GM19395 (cell line): ENCODE measurements at regions not wholly inside any gene's neighbourhood (a gene's known extent, or its start where the extent isn't known, plus 50 kb on each side); places are given as distances from the start of the nearest gene placed in this dataset.

Experiments
- ATAC-seq: cut with Tn5 transposase; IDR thresholded peaks from one replicate; pipeline ENCODE4 v1.9.1; 2021; ENCODE audit warnings: mild to moderate bottlenecking, moderate library complexity; ENCODE audit not compliant: unreplicated experiment

DNA sequence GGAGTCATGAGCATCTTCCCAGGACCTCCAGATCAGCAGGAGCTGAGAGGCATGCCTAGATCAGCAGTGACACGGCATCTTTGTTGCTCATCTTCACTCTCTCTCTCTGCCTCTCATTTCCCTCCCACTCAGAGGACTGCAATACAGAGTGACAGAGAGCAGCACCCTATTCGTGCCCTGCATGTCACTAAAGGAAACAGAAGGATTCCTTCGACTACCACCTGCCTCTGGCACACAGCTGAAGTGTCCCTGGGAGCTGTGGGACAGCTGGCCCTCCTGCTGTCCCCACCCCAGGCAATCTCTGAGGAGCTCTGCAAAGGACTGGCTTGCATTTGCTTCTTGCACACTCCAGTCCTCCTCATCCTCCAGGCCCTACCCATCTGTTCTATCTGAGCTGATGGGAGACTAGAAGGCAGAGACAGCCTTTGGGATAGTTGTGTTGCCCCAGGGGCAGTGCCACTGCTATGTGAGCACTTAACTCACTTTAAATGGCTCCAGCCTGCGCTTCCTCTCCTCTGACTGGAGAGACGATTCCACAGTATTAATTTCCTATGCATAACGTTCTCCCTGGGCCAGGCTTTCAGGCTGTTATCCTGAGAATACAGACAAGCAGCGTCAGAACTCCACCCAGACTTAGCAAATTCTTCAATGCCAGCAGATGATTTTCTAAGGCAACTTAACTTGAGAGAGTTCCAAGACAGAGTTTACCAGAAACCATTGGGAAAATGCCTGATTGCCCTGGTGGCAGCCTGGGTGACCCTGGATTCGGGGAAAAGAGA lies 167.6 kb upstream of the MAP1B start:
- no peak for ATAC-seq

DNA sequence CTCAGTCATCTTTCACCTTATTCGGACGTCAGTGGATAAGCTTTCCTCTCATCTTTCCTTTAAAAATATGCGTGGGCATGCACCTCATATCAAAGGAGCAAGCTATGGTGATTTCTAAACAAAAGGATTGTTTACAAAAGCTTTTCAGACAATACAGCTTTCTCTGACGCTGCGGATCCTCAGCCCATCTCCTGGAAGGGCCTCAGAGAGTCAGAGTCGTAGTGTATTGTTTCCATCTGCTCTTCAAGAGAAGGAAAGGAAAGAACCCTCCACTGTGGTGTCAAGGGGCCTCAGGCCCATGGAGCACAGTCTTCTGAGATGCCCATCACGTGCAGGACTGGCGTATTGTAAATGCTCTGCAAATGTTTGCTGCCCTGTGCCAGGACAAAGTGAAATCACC lies 163.4 kb upstream of the MAP1B start:
- no peak for ATAC-seq

DNA sequence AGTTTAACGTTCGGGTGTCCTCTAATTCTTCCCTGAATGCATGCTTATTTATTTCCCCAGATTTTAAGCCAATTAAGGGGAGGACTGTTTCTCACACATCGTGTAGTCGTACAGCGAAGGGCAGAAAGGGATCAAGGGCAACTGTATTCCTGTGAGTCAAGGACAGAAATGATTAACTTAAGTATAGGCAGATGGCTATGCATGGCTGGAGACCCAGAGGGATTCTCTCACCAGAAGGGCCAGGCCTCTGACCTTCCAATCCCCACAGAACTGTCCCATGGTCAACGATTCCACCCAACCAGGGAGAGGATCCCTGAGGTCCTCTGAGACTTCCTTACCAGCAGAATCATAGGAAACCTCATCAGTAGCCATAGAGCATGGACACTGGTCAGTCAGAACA lies 161.8 kb upstream of the MAP1B start:
- ATAC-seq = no peak

DNA sequence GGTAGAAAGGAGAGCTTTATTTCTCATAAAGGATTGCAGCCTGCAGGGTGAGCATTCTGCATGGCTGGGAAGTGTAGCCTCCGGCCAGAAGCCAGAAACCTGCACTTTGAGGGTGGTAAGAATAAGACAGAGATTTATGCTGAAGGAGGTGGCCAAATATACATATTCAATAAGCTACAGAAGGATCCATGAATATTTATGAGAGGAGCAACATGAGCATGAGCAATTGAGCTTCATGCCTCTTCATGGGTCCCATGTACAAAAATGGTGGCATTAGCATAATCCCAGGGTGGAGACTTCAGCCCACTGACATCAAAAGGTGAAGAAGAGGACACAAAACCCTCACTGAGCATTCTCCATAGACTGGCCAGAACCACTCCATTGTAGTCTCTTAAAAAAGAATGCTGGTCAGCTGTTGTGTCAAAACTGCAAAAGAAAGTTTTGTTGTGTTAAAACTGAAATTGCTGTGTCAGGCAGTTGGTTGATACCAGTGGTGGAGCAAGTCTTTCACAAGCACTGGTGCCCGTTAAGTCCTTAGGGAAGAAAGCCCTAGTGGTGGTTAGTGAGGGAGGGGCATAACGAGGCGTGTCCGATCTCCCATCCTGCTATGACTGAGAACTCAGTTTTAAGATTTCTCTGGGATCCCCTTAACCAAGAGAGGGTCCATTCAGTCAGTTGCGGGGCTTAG lies 160.8 kb upstream of the MAP1B start:
- ATAC-seq = no peak

DNA sequence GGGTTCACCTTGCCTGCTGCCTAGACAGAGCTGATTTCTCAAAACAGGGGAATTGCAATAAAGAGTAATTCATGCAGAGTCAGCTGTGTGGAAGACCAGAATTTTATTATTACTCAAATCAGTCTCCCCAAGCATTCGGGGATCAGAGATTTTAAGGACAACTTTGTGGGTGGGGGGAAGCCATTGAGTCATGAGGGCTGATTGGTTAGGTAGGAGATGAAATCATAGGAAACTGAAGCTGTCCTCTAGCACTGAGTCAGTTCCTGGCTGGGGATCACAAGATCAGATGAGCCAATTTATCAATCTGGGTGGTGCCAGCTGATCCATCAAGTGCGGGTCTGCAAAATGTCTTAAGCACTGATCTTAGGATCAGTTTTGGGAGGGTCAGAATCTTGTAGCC lies 159.1 kb upstream of the MAP1B start:
- no peak for ATAC-seq

DNA sequence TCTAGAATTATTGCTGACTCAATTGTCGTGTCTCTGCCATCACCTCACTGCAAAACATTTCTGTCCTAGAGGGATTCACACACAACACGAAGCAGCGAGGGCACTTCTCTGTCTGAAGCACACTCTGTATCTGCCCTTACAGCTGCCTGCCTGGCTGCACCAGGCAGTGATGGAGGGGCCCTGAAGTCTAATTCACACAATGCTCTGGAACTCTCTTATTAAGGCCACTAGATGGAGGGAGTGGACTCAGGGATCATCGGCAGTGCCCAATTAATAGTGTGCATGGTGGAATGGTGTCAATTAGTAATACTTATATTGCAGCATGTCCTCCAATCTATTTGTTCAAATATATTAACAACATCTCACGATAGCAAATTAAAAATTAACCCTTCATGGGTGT lies 157.5 kb upstream of the MAP1B start:
- no peak for ATAC-seq

DNA sequence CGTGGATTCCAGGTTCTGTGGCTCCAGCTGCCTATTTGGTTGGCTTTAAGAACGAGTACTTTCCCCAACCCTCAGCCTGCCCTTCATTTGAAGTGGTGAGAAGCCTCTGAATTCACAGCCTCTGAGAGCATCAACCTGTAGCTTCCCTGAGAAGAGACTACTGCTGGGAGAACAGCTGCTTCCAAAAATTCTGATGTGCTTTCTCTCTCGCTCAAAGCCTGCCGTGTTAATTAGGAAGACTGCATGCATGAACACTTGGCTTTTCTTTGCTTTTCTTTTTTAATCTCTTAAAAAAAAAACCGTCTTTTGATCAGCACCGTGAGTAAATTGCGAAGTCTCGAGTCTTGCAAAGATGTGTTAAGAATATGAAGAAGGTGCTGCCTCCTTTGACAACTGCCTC lies 153.4 kb upstream of the MAP1B start:
- no peak for ATAC-seq

DNA sequence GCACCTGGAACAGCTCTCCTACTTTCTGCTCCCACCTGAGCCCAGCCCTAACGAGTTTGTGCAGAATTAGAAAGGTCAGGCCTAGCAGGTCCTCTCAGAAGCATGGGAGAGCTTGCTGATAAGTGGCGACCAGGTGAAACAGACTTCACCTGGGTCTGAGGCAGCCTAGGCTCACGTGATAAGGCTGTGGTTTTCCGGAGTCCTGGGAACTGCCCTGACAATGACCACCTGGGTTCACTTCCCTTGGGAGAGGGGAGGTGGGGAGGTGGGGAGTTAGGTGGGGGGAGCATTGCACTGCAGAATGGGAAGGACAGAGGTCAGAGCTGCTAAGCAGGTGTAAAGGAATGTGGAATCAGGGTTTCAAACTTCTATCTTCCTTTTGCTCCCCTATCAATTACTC lies 152.9 kb upstream of the MAP1B start:
- no peak for ATAC-seq

DNA sequence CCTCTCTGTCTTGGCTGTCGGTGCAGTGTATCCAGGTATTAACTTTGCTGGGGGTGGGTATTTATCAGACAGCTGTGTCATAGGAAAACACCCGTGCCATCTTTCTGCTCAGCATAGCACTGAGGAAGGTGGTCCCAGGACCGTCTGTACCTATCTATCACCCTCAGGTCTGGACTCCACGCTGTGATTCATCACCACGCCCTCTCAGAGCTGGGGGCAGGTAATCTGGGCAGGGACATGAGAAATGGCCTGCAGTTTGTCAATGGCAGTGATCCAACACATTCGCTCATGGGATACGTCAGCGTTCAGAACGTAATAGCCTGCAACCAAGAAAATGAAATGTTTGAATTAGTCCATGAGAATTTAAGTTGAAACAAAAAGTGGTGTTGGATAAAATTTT lies 151.6 kb upstream of the MAP1B start:
- no peak for ATAC-seq

DNA sequence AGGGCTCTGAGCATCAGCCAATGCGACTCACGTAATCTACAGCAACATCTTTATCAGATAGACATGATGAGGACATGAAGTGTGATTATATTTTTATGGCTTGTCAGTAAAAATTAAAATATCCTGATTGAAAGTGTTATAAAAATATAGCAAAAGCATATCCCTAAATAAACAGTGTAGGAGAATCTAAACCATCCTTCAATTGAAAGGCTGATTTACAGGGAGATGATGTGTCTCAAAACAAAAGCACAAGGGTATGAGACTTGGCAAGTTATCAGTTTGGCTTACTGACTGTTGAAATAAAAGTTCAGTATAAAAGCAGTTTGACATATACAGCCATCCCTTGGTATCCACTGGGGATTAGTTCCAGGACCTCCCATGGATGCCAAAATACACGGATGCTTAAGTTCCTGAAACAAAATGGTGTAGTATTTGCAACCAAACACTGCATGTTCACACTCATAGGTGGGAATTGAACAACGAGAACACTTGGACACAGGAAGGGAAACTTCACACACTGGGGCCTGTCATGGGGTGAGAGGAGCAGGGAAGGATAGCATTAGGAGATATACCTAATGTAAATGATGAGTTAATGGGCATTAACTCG lies 149.9 kb upstream of the MAP1B start:
- ATAC-seq = no peak

DNA sequence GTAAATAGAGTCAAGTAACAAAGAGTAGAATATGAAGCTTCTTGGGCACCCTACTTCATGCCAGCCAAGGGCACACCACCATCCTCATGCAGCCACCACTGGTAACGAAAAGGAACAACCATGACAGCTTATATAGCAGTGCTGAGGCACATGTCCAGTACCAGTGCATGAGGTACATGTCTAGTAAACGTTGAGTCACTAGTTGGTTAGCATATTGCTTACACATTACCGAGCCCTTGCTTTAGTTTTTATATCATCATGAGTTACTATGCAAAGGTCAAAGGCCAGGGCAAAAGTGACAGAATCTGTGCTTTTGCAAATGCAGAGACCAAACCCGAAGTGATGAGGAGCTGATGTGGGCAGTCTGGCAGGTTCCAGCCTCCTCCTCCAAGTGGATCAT lies 147.1 kb upstream of the MAP1B start:
- ATAC-seq = no peak

DNA sequence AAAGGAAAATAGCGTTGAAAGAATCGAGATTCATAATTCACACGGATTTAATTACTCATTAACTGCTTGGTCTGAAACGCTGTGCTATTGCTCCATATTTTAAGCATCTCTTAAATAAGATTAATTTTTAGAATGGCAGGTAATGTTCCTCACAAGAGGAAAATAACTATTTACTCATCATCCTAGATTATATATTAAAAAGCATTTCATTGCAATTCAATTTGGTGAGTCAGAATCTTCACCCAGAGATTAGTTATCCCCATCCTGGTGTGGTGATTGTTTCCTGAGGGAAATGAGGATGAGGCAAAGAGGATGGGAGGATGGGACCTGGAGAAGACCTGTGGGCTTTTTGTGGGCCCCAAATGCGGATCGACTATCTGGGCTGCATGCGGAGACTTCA lies 145.5 kb upstream of the MAP1B start:
- no peak for ATAC-seq

DNA sequence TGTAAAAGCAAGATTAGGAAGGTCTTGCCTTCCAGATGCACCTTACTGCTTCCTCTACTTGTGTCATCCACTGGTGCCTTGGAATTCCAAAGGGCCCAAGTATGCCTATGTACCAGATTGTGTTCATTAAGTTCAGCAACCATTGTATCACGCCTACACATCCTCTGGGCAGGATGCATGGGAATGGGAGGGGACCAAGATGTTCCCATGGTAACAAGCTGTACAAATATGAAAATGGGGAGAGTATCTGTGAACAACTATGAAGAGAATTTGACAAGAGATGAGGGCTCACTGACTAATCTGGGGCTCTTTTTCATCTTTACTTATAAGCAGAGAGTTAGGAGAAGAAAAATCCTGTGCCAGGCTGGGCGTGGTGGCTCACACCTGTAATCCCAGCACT lies 137.8 kb upstream of the MAP1B start:
- ATAC-seq = no peak

DNA sequence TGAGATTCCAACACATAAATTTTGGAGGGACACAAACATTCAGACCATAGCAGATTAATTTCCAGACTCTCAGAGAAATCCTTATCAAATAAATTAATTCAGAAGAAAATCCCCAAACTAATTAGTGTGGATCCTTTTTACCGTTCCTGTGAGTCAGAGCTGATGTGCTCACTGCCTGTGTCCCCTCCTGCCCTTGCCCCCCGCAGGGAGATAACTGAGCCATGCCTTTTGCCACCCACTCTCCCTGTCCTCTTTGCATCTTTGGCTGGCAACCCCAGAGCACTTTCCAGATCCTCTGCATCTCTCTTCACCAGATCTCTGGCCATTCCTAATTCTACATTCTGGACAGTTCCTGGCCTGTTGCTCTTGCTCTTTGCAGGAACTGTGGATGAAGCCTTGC lies 135.4 kb upstream of the MAP1B start:
- ATAC-seq = no peak

DNA sequence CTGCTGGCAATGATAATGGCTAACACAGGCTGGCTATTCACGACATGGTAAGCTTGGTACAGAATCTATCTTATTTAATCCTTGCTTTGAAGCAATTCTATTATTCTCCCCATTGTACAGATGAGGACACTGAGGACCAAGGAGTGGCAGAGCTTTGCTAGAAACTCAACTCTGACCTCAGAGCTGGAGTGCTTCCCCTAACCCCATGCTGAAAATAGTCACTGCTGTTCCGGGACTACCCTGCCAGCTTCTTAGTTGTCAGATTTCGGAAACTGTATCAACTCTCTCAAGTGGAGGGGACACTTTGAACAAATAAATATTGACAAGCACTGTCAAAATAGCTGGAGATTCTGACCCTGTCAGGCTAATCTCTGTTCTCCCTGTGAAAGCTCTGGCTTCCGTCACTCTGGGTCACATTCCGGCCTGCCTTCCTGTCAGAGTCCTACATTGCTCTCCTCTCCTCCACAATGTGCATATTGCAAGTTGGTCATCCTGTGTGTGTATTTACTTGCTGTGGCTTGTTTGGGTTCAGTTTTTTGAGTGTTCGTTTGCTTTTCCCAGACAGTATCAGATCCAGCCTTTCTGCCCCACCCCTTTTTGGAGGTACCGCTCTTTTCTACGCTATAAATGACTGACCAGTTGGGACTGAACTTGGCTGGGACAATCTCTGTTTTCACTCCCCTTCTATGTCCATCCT lies 134.3 kb upstream of the MAP1B start:
- ATAC-seq = no peak

DNA sequence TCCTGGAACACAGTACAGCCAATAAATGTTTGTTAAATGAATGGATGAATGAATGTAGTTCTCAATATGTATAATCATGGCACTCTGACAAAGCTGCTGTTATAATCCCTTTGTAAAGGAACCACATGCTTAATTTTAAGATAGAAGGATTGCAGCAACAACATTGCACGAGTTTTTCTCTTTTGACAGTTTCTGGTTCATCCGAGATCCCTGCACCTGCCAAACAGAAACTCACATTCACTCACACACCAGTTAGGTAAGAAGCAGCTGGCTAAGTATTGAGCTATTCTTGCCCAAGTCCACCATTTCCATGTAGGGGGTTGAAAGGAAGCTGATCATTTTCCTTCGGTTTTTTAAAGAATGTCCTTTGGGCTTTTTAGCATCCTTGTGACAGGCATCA lies 133.7 kb upstream of the MAP1B start:
- no peak for ATAC-seq

DNA sequence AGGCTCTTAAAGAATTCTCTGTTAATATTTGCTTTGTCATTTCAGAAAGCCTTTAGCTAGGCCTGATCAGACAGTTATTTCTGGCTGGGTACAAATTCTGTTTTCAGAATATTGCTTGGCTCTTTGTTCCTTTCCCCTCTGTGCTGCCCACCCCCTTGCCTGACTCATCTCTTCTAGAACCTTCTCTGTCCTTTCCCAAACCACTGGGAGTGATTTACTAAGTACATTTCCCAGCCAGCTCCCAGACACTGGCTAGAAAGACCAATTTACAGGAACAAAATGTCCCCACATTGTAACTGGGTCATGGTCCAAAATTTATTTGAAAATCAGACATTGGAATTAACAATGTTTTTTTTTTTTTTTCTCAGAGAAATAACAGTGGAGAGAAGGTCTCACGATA lies 133.1 kb upstream of the MAP1B start:
- no peak for ATAC-seq

DNA sequence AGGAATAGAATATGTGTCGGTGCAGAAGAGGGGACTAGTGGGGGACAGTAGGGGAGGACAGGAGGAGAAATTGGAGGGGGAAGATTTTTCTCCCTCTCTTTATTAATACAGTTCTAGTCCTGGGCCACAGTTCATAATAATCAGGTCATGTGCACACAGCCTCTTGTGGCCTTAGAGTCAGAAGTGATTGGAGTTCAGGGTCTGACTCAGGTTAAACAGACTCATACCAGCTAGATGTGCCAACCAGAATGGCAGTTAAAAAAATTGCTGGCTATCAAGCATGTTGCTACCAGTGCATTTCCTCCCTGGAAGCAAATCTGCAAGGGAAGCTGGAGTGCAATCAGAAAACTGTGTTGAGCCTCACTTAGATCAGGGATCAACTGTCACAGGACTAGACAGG lies 132.7 kb upstream of the MAP1B start:
- ATAC-seq = no peak

DNA sequence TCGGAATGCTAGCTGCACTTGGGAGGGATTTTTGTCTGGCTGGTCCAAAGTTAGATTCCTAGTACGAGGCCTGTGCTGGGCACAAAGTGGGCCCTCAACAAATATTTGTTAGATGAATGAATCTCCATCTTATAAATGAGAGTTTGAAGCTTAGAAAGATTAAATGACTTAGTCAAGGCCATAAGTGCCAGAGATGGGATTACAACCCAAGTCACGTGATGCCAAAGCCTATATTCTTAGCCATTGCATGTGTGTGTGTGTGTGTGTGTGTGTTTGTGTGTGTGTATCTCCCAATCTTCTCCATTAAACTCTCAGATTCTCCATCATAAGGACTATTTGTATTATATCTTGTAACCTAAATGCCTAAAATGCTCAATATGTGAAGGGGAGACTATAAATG lies 130.8 kb upstream of the MAP1B start:
- no peak for ATAC-seq

DNA sequence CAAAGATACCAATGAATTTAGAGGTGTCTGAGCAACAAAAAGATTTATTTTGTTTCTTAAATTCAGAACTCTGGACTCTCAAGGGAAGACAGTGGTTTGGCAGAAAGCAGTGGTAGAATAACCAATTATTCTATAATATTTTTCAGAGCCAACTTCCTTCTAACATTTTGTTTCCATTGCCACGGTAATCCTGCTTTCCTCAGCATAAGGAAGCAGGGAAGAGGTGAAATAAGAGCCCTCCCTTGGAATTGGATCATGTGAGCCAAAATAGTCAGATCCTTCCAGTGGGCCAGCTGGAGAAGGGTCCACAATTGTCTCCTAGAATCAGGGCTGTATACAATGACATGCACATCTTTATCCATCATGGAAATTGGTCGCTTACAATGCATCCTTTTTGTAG lies 130.0 kb upstream of the MAP1B start:
- ATAC-seq = no peak

DNA sequence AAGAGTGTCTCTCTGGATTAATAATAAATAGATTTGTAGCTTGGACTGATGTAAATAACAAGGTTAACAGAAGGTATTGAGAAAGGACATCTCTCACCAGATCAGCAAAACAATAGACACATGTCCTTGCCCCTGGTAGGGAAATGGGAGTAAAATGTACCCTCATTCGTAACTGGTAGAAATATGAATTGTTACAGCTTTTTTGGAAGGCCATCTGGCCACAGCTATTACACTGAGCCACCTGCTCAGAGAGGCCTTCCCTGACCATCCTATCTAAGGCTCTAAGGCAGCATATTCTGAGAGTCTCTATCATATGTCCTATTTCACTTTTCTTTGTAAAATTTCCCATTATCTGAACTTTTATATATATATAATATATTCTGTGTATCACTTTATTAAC lies 129.1 kb upstream of the MAP1B start:
- ATAC-seq = no peak
